GM21447 (cell line): ENCODE measurements at regions not wholly inside any gene's neighbourhood (a gene's known extent, or its start where the extent isn't known, plus 50 kb on each side); places are given as distances from the start of the nearest gene placed in this dataset.
"Not testable (repeated sequence)": the region's sequence is repeated elsewhere in the genome, so short reads cannot be mapped to it uniquely, and the experiment has no call there.

Experiments
- ATAC-seq: cut with Tn5 transposase; IDR thresholded peaks from one replicate; pipeline ENCODE4 v1.9.1; 2021; ENCODE audit not compliant: unreplicated experiment

DNA sequence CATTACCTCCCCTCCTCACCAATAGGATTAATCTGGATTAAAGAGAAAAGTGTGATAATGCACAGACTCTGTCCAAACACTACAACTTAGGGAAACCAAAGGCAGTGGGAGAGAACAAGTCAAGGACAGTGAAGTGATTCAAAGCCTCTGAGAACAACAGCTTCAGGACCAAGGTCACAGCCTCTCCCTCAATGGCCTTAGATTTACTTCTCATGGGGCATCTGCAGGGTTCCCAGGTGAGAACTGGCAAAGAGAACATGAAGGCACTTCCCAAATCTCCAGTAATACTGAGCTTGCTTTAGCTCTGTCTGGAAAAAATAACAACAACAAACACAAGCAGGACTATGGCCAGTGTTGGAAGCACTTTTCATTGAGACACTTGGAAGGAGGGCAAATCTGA, 99.8 kb upstream of the GOLGA6L22 start:
- ATAC-seq: not testable (repeated sequence)

DNA sequence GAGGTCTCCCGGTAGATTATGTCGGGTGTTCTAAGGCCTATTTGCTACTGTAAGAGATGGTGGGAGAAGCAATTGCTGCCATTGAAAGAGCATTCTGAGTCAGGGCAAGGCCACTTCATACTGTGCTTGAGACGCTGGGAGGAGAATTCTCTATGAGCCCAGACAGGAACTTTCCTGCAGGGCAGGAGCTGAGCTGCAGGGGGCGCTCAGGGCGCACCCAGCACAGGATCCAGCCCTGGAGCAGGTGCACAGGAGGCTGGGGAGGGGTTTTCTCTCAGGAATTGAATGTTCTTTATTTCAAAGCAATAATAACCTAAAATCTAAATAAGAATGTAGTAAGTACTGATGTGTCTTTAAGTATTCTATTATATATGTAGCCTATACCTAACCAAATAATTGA, 99.1 kb upstream of the GOLGA6L22 start:
- ATAC-seq: peak; percentile 67

DNA sequence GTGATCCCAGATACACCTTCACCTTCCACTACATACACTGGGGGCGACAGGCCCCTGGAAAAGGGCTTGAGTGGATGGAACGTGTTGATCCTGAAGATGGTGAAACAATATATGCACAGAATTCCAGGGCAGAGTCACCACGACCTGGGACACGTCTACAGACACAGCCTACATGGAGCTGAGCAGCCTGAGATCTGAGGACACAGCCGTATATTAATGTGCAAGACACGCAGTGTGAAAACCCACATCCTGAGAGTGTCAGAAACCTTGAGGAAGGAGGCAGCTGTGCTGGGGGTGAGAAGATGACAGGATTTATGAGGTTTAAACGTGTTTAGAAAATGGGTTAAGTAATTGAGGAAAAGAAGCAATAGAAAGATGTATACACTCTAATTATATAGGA, 98.0 kb upstream of the GOLGA6L22 start:
- not testable (repeated sequence) for ATAC-seq

DNA sequence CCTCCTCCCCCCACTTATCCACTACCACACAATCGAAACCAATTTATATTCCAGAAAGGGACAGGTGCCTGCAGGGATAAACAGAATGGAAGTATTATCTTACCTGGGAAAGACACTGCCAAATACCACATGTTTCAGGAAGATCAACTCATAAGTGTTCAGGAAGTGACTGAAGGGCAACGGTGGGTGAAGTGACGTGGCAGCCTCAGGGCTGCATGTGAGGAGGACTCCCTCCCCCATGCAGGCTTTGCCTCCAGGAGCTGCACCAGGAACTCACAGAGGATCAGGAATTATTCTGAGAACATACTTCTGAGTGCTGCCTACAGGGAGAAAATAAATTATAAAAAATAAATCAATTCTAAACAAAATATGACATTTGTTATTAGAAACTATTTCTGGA, 96.2 kb upstream of the GOLGA6L22 start:
- not testable (repeated sequence) for ATAC-seq

DNA sequence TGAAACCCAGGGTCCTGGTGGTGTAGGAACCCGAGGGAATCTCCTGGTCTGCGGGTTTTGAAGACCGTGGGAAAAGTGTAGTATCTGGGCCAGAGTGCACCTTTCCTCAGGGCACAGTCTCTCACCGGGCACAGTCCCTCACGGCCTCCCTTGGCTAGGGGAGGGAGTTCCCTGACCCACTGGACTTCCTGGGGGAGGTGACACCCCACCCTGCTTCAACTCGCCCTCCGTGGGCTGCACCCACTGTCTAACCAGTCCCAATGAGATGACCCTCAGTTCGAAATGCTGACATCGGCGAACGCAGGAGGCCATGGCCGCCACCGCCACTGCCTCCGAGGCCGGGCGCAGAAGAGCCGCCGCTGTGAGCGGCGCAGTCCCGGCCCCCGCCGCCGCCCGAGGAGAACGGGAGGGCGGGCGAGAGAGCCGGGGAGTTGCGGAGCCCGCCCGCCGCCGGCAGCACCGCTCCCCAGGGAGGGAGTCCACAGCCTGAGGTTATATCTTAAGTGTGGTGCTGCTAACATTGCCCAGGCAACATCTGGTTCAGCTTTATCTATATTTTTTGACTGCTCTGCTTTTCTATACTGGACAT, 87.4 kb upstream of the GOLGA6L22 start:
- ATAC-seq: not testable (repeated sequence)

DNA sequence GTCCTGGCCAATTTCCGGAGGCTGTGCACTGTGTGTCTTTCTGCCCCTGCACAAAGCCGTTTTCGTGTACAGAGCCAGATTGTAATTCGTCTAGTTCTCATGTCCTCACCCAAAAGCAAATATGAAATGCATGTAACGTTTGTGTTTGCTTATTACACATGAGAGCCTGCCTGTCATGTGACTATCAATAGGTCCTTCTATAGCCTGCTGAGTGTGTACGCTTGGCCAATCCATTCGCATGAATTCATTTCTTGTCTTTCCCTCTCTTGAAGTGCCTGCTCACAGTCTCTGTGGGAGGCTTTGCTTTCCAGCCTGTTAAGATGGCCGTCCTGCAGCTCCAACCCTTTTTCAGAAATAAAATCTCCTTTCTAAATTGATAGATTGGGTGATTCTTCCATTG, 84.2 kb upstream of the GOLGA6L22 start:
- ATAC-seq: not testable (repeated sequence)

DNA sequence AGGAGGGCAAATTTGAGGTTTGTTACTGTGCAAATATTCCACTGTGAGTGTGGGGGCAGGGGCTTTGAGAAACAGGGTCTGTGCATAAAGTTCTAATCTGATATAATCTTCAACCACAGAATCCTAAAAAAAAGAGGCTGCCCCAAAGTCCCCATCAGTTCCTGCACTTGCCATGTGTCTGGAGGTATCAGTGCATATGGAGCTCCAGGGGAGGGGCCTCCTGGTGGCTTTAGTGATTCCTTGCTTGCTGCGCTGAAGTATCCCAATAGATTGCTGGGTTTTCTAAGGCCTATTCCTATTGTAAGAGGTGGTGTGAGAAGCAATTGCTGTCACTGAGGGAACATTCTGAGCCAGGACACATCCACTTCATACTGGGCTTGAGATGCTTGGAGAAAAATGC, 82.9 kb upstream of the GOLGA6L22 start:
- not testable (repeated sequence) for ATAC-seq

DNA sequence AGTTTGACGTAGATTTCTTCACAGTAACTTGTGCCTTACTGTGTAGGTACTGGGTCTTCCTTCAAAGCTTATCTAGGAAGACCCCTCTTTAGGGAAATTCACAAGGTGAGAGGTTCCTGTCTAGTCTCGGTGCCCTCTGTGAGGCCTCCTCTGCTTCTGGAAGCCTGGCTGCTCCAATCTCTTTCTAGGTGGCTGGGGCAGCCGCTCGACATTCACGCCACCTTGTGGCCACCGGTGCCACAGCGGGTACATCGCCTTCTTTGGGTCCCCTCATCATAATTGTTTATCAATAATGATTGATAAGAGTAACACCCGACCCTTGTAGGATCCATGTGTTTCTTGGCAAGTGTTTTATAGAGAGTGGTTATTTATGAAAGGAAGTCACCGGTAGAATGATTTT, 80.8 kb upstream of the GOLGA6L22 start:
- peak; percentile 66 for ATAC-seq

DNA sequence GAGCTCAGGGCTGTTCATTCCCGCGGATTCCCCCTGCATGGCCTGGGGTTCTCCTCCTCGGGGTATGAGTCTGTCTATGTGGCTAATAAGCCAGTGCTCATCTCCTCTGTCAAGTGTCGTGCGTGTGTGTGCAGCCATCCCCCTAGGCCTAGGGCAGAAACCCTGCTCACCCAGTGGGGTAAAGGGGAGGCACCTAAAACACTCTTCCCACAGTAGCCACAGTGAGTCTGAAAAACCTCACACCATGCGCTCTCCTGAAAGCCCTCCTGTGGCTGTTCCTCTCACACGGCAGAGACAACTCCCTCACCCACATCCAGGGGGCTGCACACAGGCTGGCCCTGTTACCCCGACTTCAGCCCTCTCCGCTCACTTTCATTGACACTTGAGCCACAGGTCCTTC, 71.0 kb upstream of the GOLGA6L22 start:
- ATAC-seq: not testable (repeated sequence)

DNA sequence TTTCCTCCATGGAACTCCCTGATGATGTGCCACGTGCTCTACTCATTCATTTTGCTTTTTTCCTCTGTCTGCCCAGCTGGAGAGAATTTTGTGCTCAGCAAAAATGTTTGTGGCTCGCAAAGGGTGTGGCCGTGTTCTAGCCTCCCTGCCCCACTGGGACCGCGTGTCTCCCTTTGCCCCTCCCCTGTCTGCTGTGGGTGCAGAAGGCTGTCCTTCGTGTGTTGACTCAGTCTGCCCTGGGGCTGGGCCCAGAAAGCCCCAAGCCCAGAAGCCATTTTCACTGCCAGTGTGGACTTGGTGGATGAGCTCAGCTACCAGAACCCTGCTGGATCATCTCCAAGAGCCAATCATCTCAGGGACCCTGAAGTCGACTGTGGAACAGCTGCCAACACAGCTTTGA, 70.3 kb upstream of the GOLGA6L22 start:
- ATAC-seq: not testable (repeated sequence)

DNA sequence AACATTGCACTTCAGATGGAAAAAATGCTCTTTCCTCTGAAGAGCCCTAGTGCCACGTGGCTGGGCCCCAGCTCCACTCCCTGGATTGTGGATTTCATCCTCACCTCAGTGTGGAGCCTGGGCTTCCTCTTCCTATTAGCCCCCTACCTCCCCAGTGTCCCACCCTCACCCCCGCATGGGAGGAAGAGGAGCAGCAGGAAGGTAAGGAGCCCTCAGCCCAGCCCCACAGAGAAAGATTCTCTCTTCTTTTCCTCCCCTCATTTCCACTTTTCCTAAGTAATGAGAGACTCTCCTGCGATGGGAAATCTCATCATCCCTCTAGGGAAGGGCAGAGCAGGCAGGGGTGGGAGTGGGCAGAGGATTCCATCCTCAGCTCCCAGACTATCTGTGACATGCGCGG, 57.5 kb upstream of the GOLGA6L22 start:
- not testable (repeated sequence) for ATAC-seq

DNA sequence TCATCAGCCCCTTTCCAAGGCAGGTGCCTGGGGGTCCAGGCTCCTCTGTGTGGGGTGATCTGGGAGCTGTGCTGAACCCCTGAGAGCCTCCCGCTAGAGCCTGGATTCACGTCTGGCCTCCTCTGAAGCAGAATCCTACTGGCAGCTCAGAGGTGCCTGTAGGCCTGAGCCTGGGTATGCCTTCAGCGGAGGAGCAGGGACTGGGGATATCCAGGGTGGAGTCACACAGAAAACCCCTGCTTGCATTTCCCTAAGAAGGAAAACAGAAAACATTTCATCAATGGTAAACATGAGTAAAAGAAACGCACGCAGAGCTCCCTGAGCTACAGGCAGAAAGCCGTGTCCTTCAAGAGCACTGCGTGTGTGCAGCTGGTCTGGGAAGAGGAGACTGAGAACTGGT, 57.0 kb upstream of the GOLGA6L22 start:
- not testable (repeated sequence) for ATAC-seq

DNA sequence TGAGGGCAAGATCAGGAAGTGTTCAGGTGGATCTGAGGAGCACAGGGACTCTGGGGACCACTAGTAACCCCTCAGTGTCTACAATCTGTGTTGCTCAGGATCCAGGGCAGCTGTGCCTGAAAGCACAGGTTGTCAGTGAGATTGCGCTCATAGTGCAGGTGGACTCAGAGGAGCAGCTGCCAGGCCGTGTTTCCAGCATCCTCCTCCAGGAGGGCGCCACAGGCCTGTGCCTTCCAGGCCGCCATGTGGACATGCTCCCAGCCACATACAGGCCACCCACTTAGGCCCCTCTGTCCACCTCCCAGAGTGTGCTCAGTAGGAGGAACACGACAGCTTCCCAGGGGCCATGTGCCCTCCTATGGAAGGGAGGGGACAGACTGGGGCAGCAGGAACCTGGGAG, 52.9 kb upstream of the GOLGA6L22 start:
- not testable (repeated sequence) for ATAC-seq
